ENCODE measurements at regions not wholly inside any gene's neighbourhood (a gene's known extent, or its start where the extent isn't known, plus 50 kb on each side); places are given as distances from the start of the nearest gene placed in this dataset.

- Histone ChIP-seq H3K9ac (ENCODE audit: low read length) (no peak overlapping the region), H3K27me3 (ENCODE audit: control insufficient read depth, insufficient read depth, low read length) (no peaks in the 10 kb centered on the region), H3K9me3 (ENCODE audit: control insufficient read depth, low read length) (no peaks in the 10 kb centered on the region), H3K4me3 (ENCODE audit: low read length) (no peak overlapping the region), H3K36me3 (ENCODE audit: control insufficient read depth, insufficient read depth, low read length) (no peaks in the 10 kb centered on the region), H3K4me1 (ENCODE audit: control insufficient read depth, insufficient read depth, low read length) (no peaks in the 10 kb centered on the region)
These were observed 688.7 kb downstream of the ETS1 start for GRCh38 chr11:127898422-127899365.

- Histone ChIP-seq H3K9ac (ENCODE audit: low read length) (no peak overlapping the region), H3K4me1 (ENCODE audit: control insufficient read depth, insufficient read depth, low read length) (no peaks in the 10 kb centered on the region), H3K9me3 (ENCODE audit: control insufficient read depth, low read length) (no peaks in the 10 kb centered on the region), H3K27me3 (ENCODE audit: control insufficient read depth, insufficient read depth, low read length) (no peaks in the 10 kb centered on the region), H3K4me3 (ENCODE audit: low read length) (no peak overlapping the region), H3K36me3 (ENCODE audit: control insufficient read depth, insufficient read depth, low read length) (no peaks in the 10 kb centered on the region)
These were observed 691.6 kb downstream of the ETS1 start for GRCh38 chr11:127895776-127896175.

GRCh38 chr11:127894316-127894715 lies 693.0 kb downstream of the ETS1 start:
- no peaks in the 10 kb centered on the region for H3K4me1 ChIP-seq (ENCODE audit: control insufficient read depth, insufficient read depth, low read length)

DNA sequence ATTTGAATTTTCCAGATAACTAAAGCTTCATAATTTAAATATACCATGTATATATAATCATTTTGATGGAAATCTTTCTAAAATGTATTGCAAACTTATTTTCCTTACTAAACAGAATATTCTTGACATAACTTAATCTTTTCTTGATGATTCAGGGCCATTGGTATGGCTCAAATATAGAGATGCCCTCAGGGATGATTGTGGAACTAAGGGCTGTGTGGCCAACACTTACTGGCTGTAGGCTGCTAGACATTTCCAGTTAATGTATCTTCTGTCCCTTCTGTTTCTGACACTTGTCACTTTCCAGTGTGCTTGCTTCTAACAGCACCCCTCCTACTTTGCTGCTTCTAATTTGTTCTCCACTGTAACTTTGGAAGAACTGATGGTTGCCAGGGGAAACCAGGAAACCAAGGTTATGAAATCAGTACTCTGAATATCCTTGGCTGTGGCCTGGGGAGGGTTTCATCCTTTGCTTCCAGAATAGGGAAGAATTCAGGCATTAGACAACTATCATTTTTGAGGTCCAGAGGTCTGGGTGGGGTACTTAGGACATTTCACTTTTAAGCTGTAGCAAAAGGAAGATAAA lies 697.2 kb downstream of the ETS1 start:
- Histone ChIP-seq H3K4me3 (ENCODE audit: low read length) (no peak overlapping the region), H3K27me3 (ENCODE audit: control insufficient read depth, insufficient read depth, low read length) (no peaks in the 10 kb centered on the region), H3K36me3 (ENCODE audit: control insufficient read depth, insufficient read depth, low read length) (no peaks in the 10 kb centered on the region), H3K4me1 (ENCODE audit: control insufficient read depth, insufficient read depth, low read length) (no peaks in the 10 kb centered on the region), H3K9me3 (ENCODE audit: control insufficient read depth, low read length) (no peaks in the 10 kb centered on the region), H3K9ac (ENCODE audit: low read length) (no peak overlapping the region)

More at GRCh38 chr11:127894316-127894715, 693.0 kb downstream of the ETS1 start:
- H3K36me3 ChIP-seq (ENCODE audit: control insufficient read depth, insufficient read depth, low read length), result no peaks in the 10 kb centered on the region
- H3K9ac ChIP-seq (ENCODE audit: low read length), result no peak overlapping the region
- H3K27me3 ChIP-seq (ENCODE audit: control insufficient read depth, insufficient read depth, low read length), result no peaks in the 10 kb centered on the region
- no peaks in the 10 kb centered on the region for H3K9me3 ChIP-seq (ENCODE audit: control insufficient read depth, low read length)
- H3K4me3 ChIP-seq (ENCODE audit: low read length), result no peak overlapping the region

- no peaks in the 10 kb centered on the region for H3K27me3 ChIP-seq (ENCODE audit: control insufficient read depth, insufficient read depth, low read length)
- H3K36me3 ChIP-seq (ENCODE audit: control insufficient read depth, insufficient read depth, low read length), result no peaks in the 10 kb centered on the region
These were observed 699.0 kb downstream of the ETS1 start for GRCh38 chr11:127888386-127888785.

GRCh38 chr11:127875131-127875530 lies 712.2 kb downstream of the ETS1 start:
- Histone ChIP-seq H3K9ac (ENCODE audit: low read length) (no peak overlapping the region), H3K4me3 (ENCODE audit: low read length) (no peak overlapping the region), H3K27me3 (ENCODE audit: control insufficient read depth, insufficient read depth, low read length) (no peaks in the 10 kb centered on the region), H3K4me1 (ENCODE audit: control insufficient read depth, insufficient read depth, low read length) (no peaks in the 10 kb centered on the region), H3K9me3 (ENCODE audit: control insufficient read depth, low read length) (no peaks in the 10 kb centered on the region), H3K36me3 (ENCODE audit: control insufficient read depth, insufficient read depth, low read length) (no peaks in the 10 kb centered on the region)

More at GRCh38 chr11:127888386-127888785, 699.0 kb downstream of the ETS1 start:
- no peak overlapping the region for H3K9ac ChIP-seq (ENCODE audit: low read length)
- H3K4me3 ChIP-seq (ENCODE audit: low read length), result no peak overlapping the region
- H3K9me3 ChIP-seq (ENCODE audit: control insufficient read depth, low read length), result no peaks in the 10 kb centered on the region
- no peaks in the 10 kb centered on the region for H3K4me1 ChIP-seq (ENCODE audit: control insufficient read depth, insufficient read depth, low read length)

- Histone ChIP-seq H3K9ac (ENCODE audit: low read length) (no peak overlapping the region), H3K27me3 (ENCODE audit: control insufficient read depth, insufficient read depth, low read length) (no peaks in the 10 kb centered on the region), H3K36me3 (ENCODE audit: control insufficient read depth, insufficient read depth, low read length) (no peaks in the 10 kb centered on the region), H3K4me3 (ENCODE audit: low read length) (no peak overlapping the region), H3K4me1 (ENCODE audit: control insufficient read depth, insufficient read depth, low read length) (no peaks in the 10 kb centered on the region), H3K9me3 (ENCODE audit: control insufficient read depth, low read length) (no peaks in the 10 kb centered on the region)
These were observed 713.9 kb downstream of the ETS1 start for GRCh38 chr11:127873478-127873877.

DNA sequence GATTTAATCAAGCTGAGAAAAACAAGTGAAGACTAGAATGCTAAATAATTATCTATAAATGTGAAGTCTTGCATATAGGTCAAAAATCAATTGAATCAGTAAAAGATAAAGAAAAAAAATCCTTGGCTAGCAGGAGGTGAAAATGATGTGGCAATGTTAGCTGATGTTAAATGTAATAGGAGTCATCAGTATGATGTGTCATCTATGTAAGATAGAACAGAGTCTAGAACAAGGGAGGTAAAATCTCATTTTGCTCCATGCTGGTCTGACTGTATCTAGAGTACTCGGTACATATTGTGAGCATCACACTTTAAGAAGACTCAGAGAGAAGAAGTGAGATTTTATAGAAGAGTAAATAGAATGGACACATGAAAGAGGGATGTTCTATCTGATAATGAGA lies 721.2 kb downstream of the ETS1 start:
- no peak overlapping the region for H3K9ac ChIP-seq (ENCODE audit: low read length)
- H3K36me3 ChIP-seq (ENCODE audit: control insufficient read depth, insufficient read depth, low read length), result no peaks in the 10 kb centered on the region
- no peak overlapping the region for H3K4me3 ChIP-seq (ENCODE audit: low read length)
- no peaks in the 10 kb centered on the region for H3K9me3 ChIP-seq (ENCODE audit: control insufficient read depth, low read length)
- H3K27me3 ChIP-seq (ENCODE audit: control insufficient read depth, insufficient read depth, low read length), result no peaks in the 10 kb centered on the region
- no peaks in the 10 kb centered on the region for H3K4me1 ChIP-seq (ENCODE audit: control insufficient read depth, insufficient read depth, low read length)

DNA sequence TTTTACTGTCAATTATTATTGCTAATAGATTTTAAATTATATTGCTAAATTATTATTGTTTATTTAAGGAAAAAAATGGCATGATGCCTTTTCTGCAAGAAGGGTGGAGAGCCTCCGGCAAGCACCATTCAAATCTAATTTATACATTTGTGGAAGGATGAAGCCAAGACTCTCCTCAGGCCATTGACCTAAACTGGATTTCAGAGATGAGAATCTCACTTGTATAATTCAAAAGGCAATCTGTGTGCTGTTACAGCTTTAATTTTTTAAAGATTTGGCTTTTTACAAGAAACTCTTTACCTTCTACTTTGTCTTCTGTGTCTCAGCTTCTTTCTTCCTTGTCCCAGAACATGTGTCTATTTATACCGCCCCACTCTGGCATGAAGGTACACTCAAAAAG lies 722.5 kb downstream of the ETS1 start:
- Histone ChIP-seq H3K4me1 (ENCODE audit: control insufficient read depth, insufficient read depth, low read length) (no peaks in the 10 kb centered on the region), H3K9ac (ENCODE audit: low read length) (no peak overlapping the region), H3K9me3 (ENCODE audit: control insufficient read depth, low read length) (no peaks in the 10 kb centered on the region)

GRCh38 chr11:127862406-127862805 lies 725.0 kb downstream of the ETS1 start:
- no peaks in the 10 kb centered on the region for H3K27me3 ChIP-seq (ENCODE audit: control insufficient read depth, insufficient read depth, low read length)
- H3K9me3 ChIP-seq (ENCODE audit: control insufficient read depth, low read length), result no peaks in the 10 kb centered on the region
- no peaks in the 10 kb centered on the region for H3K36me3 ChIP-seq (ENCODE audit: control insufficient read depth, insufficient read depth, low read length)
- no peak overlapping the region for H3K4me3 ChIP-seq (ENCODE audit: low read length)
- no peak overlapping the region for H3K9ac ChIP-seq (ENCODE audit: low read length)
- H3K4me1 ChIP-seq (ENCODE audit: control insufficient read depth, insufficient read depth, low read length), result no peaks in the 10 kb centered on the region

More for the DNA sequence above, 722.5 kb downstream of the ETS1 start:
- H3K4me3 ChIP-seq (ENCODE audit: low read length), result no peak overlapping the region
- H3K36me3 ChIP-seq (ENCODE audit: control insufficient read depth, insufficient read depth, low read length), result no peaks in the 10 kb centered on the region
- no peaks in the 10 kb centered on the region for H3K27me3 ChIP-seq (ENCODE audit: control insufficient read depth, insufficient read depth, low read length)

DNA sequence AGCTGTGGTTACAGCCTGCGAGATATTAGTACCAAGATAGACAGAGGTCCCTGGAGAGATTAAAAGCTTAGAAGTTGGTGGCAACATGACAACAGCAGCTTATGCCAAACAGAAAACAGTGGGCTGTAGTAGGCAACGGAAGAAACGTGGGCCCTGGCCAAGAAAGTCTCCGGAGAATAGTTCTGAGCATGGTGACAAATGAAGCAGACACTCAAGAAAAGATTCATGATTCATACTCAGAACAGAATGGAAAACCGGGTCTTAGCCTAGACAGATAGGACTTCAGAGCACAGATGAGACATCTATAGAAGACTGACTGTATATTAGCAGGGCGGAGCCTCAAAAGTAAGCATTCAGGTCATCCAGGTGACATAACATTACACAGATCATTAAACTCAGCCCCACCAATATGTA lies 727.4 kb downstream of the ETS1 start:
- no peaks in the 10 kb centered on the region for H3K36me3 ChIP-seq (ENCODE audit: control insufficient read depth, insufficient read depth, low read length)
- no peaks in the 10 kb centered on the region for H3K9me3 ChIP-seq (ENCODE audit: control insufficient read depth, low read length)
- no peak overlapping the region for H3K9ac ChIP-seq (ENCODE audit: low read length)

DNA sequence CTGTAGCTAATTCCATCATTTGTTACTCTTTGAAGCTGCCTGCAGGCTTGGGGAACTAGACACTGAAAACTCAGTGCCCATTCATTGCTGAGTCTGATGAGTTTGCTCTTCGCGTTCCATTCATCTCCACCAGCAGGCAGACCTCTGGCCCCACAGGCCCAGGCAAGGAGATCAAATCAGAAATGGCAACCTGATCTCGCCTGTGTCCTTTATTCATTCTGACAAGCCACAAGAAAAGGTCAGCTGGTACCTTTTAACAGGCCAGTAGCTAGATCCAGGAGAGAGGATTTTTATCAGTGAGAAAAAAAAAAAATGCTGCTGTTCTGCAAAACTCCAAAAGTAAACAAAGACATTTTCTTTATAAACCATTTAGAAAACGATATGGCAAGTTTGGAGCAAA lies 742.5 kb downstream of the ETS1 start:
- Histone ChIP-seq H3K36me3 (ENCODE audit: control insufficient read depth, insufficient read depth, low read length) (no peaks in the 10 kb centered on the region), H3K9ac (ENCODE audit: low read length) (no peak overlapping the region), H3K9me3 (ENCODE audit: control insufficient read depth, low read length) (no peaks in the 10 kb centered on the region), H3K27me3 (ENCODE audit: control insufficient read depth, insufficient read depth, low read length) (no peaks in the 10 kb centered on the region), H3K4me1 (ENCODE audit: control insufficient read depth, insufficient read depth, low read length) (no peaks in the 10 kb centered on the region), H3K4me3 (ENCODE audit: low read length) (no peak overlapping the region)

More for the DNA sequence above, 727.4 kb downstream of the ETS1 start:
- H3K27me3 ChIP-seq (ENCODE audit: control insufficient read depth, insufficient read depth, low read length), result no peaks in the 10 kb centered on the region
- H3K4me3 ChIP-seq (ENCODE audit: low read length), result no peak overlapping the region
- no peaks in the 10 kb centered on the region for H3K4me1 ChIP-seq (ENCODE audit: control insufficient read depth, insufficient read depth, low read length)
